HG03280 (cell line): ENCODE measurements at regions not wholly inside any gene's neighbourhood (a gene's known extent, or its start where the extent isn't known, plus 50 kb on each side); places are given as distances from the start of the nearest gene placed in this dataset.

Experiments
- ATAC-seq: cut with Tn5 transposase; IDR thresholded peaks from one replicate; pipeline ENCODE4 v1.9.1; 2021; ENCODE audit warnings: mild to moderate bottlenecking, moderate library complexity; ENCODE audit not compliant: unreplicated experiment

GRCh38 chr2:15776992-15777702 lies 163.2 kb upstream of the MYCN start:
- ATAC-seq, result no peak

- ATAC-seq, result no peak
These were observed 162.5 kb upstream of the MYCN start for GRCh38 chr2:15777795-15778371.

GRCh38 chr2:15778529-15779219 lies 161.7 kb upstream of the MYCN start:
- no peak for ATAC-seq

- ATAC-seq, result no peak
These were observed 160.8 kb upstream of the MYCN start for GRCh38 chr2:15779381-15780041.

GRCh38 chr2:15780234-15780633 lies 160.1 kb upstream of the MYCN start:
- ATAC-seq, result no peak

GRCh38 chr2:15780912-15781574 lies 159.3 kb upstream of the MYCN start:
- ATAC-seq, result no peak

GRCh38 chr2:15782009-15782751 lies 158.2 kb upstream of the MYCN start:
- ATAC-seq, result no peak

GRCh38 chr2:15782769-15783294 lies 157.5 kb upstream of the MYCN start:
- no peak for ATAC-seq

GRCh38 chr2:15783489-15783888 lies 156.9 kb upstream of the MYCN start:
- no peak for ATAC-seq

- ATAC-seq, result no peak
These were observed 156.1 kb upstream of the MYCN start for GRCh38 chr2:15784106-15784885.

- ATAC-seq, result no peak
These were observed 155.2 kb upstream of the MYCN start for GRCh38 chr2:15784886-15785801.

- ATAC-seq, result no peak
These were observed 154.2 kb upstream of the MYCN start for GRCh38 chr2:15786003-15786654.

GRCh38 chr2:15786901-15787300 lies 153.4 kb upstream of the MYCN start:
- ATAC-seq, result no peak

- ATAC-seq, result no peak
These were observed 152.6 kb upstream of the MYCN start for GRCh38 chr2:15787535-15788454.

- ATAC-seq, result no peak
These were observed 151.9 kb upstream of the MYCN start for GRCh38 chr2:15788455-15788829.

- no peak for ATAC-seq
These were observed 151.5 kb upstream of the MYCN start for GRCh38 chr2:15788830-15789229.
